ENCODE measurements at regions not wholly inside any gene's neighbourhood (a gene's known extent, or its start where the extent isn't known, plus 50 kb on each side); places are given as distances from the start of the nearest gene placed in this dataset.

DNA sequence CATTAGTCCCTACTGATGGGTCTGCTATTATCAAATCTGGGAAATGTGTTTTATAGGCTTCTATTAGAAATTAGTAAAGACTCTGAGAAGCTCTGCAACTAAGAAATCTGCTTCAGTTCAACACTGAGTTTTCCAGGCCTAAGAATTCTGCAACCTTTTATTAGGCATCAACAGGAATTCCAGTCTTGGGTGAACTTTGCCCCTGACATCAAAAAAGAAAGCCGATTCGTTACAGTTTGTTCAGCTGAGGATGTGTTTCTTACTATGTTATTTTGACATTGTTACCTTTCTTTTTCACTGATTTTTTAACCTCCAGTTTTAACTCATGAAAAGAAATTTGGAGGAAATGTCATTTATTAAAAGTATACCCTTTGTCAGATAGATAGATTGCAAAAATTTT lies 131.5 kb upstream of the KCNH8 start:
- intact Hi-C loops (cut with micrococcal nuclease) = no loop called here

DNA sequence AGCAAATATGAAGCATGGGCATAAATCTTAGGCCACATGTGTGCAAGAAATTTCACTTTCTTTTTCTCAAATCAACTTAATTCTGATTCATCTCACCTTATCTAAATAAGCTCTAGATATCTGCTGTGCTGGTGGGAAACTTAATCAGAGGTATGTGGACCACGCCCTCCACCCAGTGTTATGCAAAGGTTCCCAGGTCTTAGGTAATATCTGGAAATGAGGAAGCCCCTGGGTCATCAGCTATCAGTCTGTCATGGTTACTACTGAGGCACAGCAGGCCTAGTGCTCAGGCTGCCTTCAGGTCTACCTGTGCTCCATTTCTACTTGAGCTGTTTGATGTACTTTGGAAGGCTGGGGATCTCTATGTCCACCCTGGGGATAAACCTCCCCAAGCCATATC lies 134.4 kb upstream of the KCNH8 start:
- Histone ChIP-seq H3K79me2 (ENCODE audit: control insufficient read depth, insufficient read depth, low read length) (no peaks in the 10 kb centered on the region), H3K27ac (ENCODE audit: extremely low read depth, low read depth, low read length) (no peak overlapping the region), H4K20me1 (replicated peaks; ENCODE audit: control insufficient read depth, insufficient read depth, low read length) (no peaks in the 10 kb centered on the region), H3K36me3 (ENCODE audit: control insufficient read depth, insufficient read depth, low read length) (no peaks in the 10 kb centered on the region), H3K4me1 (replicated peaks in 1 of 2; ENCODE audit: control insufficient read depth in 2 of 2, insufficient read depth in 2 of 2, low read length in 2 of 2) (no peaks in the 10 kb centered on the region), H3K27me3 (ENCODE audit: control insufficient read depth in 2 of 2, insufficient read depth in 2 of 2, low read length in 2 of 2) (no peaks in the 10 kb centered on the region), H2AFZ (ENCODE audit: low read depth, low read length) (no peak overlapping the region), H3K9me1 (ENCODE audit: control insufficient read depth, insufficient read depth, low read length) (no peaks in the 10 kb centered on the region), H3K4me3 (no peak overlapping the region), H3K4me2 (ENCODE audit: insufficient read depth, low read length) (no peak overlapping the region), H3K9me3 (replicated peaks; ENCODE audit: control insufficient read depth, insufficient read depth, low read depth, low read length) (0 out of 2 replicates have a peak, but pooled peaks cover 2% of the 10 kb centered on the region), H3K9ac (ENCODE audit: insufficient read depth in 1 of 2, low read depth in 2 of 2, low read length in 2 of 2) (no peak overlapping the region)
- DNase-seq (ENCODE audit: extremely low read depth in 1 of 4, low spot score in 3 of 4) = no peak
- POLR2A ChIA-PET = interaction anchor here (0.6 kb wide), 1 partner anchor 227 kb away, joined by 3 read pairs; no protein-coding TSS in a partner anchor
- WGBS (ENCODE audit: insufficient coverage, low coverage, missing lambda C conversion rate) = 0% methylated on average over 1 of the region's 1 CpG
- CTCF ChIA-PET (ENCODE audit: low intra/inter-chr PET ratio) = no interaction called here
- in situ Hi-C loops (cut with MboI) (no loop called here), intact Hi-C loops (cut with micrococcal nuclease) (no loop called here)
- ATAC-seq = no peak
- BruUV-seq (replicated peaks) = no TSS peak
- FAIRE-seq = no peak
- no peak for TF ChIP-seq SREBF1 (IDR thresholded peaks at IDR 0.05; ENCODE audit: borderline replicate concordance, low read depth, low read length)
- TF ChIP-seq, protein P1, sequence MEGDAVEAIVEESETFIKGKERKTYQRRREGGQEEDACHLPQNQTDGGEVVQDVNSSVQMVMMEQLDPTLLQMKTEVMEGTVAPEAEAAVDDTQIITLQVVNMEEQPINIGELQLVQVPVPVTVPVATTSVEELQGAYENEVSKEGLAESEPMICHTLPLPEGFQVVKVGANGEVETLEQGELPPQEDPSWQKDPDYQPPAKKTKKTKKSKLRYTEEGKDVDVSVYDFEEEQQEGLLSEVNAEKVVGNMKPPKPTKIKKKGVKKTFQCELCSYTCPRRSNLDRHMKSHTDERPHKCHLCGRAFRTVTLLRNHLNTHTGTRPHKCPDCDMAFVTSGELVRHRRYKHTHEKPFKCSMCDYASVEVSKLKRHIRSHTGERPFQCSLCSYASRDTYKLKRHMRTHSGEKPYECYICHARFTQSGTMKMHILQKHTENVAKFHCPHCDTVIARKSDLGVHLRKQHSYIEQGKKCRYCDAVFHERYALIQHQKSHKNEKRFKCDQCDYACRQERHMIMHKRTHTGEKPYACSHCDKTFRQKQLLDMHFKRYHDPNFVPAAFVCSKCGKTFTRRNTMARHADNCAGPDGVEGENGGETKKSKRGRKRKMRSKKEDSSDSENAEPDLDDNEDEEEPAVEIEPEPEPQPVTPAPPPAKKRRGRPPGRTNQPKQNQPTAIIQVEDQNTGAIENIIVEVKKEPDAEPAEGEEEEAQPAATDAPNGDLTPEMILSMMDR (IDR thresholded peaks at IDR 0.05 in 2 of 3, conservative IDR thresholded peaks at IDR 0.05 in 1 of 3; ENCODE audit: insufficient read depth in 2 of 3, low read depth in 1 of 3, low read length in 3 of 3) = no peak
- no peak for TF ChIP-seq NCOA2 (IDR thresholded peaks at IDR 0.05; ENCODE audit: partially characterized antibody in 2 of 2)
- TF ChIP-seq, protein P2, sequence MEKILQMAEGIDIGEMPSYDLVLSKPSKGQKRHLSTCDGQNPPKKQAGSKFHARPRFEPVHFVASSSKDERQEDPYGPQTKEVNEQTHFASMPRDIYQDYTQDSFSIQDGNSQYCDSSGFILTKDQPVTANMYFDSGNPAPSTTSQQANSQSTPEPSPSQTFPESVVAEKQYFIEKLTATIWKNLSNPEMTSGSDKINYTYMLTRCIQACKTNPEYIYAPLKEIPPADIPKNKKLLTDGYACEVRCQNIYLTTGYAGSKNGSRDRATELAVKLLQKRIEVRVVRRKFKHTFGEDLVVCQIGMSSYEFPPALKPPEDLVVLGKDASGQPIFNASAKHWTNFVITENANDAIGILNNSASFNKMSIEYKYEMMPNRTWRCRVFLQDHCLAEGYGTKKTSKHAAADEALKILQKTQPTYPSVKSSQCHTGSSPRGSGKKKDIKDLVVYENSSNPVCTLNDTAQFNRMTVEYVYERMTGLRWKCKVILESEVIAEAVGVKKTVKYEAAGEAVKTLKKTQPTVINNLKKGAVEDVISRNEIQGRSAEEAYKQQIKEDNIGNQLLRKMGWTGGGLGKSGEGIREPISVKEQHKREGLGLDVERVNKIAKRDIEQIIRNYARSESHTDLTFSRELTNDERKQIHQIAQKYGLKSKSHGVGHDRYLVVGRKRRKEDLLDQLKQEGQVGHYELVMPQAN (IDR thresholded peaks at IDR 0.05; ENCODE audit: borderline replicate concordance) = no peak
- no peak for TF ChIP-seq KAT7 (CRISPR knock-in tag; IDR thresholded peaks at IDR 0.05; ENCODE audit: borderline replicate concordance)
- TF ChIP-seq, protein P3, sequence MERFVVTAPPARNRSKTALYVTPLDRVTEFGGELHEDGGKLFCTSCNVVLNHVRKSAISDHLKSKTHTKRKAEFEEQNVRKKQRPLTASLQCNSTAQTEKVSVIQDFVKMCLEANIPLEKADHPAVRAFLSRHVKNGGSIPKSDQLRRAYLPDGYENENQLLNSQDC (CRISPR knock-in tag; IDR thresholded peaks at IDR 0.05) = no peak
- no peak for TF ChIP-seq MAFG (tag; conservative IDR thresholded peaks at IDR 0.05)
- TF ChIP-seq CBX3 (IDR thresholded peaks at IDR 0.05; ENCODE audit: borderline replicate concordance in 1 of 2, low read length in 2 of 2) = no peak

More for the DNA sequence above, 131.5 kb upstream of the KCNH8 start:
- H2AFZ ChIP-seq (ENCODE audit: low read depth, low read length) = no peak overlapping the region
- TF ChIP-seq TSC22D4 (tag; IDR thresholded peaks at IDR 0.05) = no peak
- no peak for TF ChIP-seq CHCHD3 (CRISPR knock-in tag; IDR thresholded peaks at IDR 0.05)
- TF ChIP-seq, protein P4, sequence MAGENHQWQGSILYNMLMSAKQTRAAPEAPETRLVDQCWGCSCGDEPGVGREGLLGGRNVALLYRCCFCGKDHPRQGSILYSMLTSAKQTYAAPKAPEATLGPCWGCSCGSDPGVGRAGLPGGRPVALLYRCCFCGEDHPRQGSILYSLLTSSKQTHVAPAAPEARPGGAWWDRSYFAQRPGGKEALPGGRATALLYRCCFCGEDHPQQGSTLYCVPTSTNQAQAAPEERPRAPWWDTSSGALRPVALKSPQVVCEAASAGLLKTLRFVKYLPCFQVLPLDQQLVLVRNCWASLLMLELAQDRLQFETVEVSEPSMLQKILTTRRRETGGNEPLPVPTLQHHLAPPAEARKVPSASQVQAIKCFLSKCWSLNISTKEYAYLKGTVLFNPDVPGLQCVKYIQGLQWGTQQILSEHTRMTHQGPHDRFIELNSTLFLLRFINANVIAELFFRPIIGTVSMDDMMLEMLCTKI (IDR thresholded peaks at IDR 0.05; ENCODE audit: partially characterized antibody) = no peak
- TF ChIP-seq NR3C1 (CRISPR knock-in tag; IDR thresholded peaks at IDR 0.05) = no peak
- FAIRE-seq (no peak), ATAC-seq (no peak), DNase-seq (ENCODE audit: extremely low read depth in 1 of 4, low spot score in 3 of 4) (no peak)
- no TSS peak for BruUV-seq (replicated peaks)
- ChIA-PET CTCF (ENCODE audit: low intra/inter-chr PET ratio) (no interaction called here), POLR2A (no interaction called here)
- H3K9me1 ChIP-seq (ENCODE audit: control insufficient read depth, insufficient read depth, low read length) = no peaks in the 10 kb centered on the region
- in situ Hi-C loops (cut with MboI) = no loop called here
- H3K4me1 ChIP-seq (replicated peaks in 1 of 2; ENCODE audit: control insufficient read depth in 2 of 2, insufficient read depth in 2 of 2, low read length in 2 of 2) = no peaks in the 10 kb centered on the region
- H3K4me3 ChIP-seq = no peak overlapping the region
- no peak overlapping the region for H3K4me2 ChIP-seq (ENCODE audit: insufficient read depth, low read length)
- H3K36me3 ChIP-seq (ENCODE audit: control insufficient read depth, insufficient read depth, low read length) = no peaks in the 10 kb centered on the region
- H3K27ac ChIP-seq (ENCODE audit: extremely low read depth, low read depth, low read length) = no peak overlapping the region
- H3K27me3 ChIP-seq (ENCODE audit: control insufficient read depth in 2 of 2, insufficient read depth in 2 of 2, low read length in 2 of 2) = no peaks in the 10 kb centered on the region
- H3K9ac ChIP-seq (ENCODE audit: insufficient read depth in 1 of 2, low read depth in 2 of 2, low read length in 2 of 2) = no peak overlapping the region
- WGBS (ENCODE audit: insufficient coverage, low coverage, missing lambda C conversion rate) = 0% methylated on average over 2 of the region's 2 CpGs
- no peaks in the 10 kb centered on the region for H4K20me1 ChIP-seq (replicated peaks; ENCODE audit: control insufficient read depth, insufficient read depth, low read length)
- 0 out of 2 replicates have a peak, but pooled peaks cover 2% of the 10 kb centered on the region for H3K9me3 ChIP-seq (replicated peaks; ENCODE audit: control insufficient read depth, insufficient read depth, low read depth, low read length)
- H3K79me2 ChIP-seq (ENCODE audit: control insufficient read depth, insufficient read depth, low read length) = no peaks in the 10 kb centered on the region

Data from K562 (cell line).